PC-9 (cell line): ENCODE measurements at regions not wholly inside any gene's neighbourhood (a gene's known extent, or its start where the extent isn't known, plus 50 kb on each side); places are given as distances from the start of the nearest gene placed in this dataset.

Experiments used
- CTCF ChIP-seq: fragments of 200-600 bp; sonication (generic); conservative IDR thresholded peaks from 2 replicates; pipeline ENCODE4 v1.6.1; 2017; ENCODE audit warnings: mixed run types, antibody characterized with exemption, mild to moderate bottlenecking, moderate library complexity
- EZH2 ChIP-seq: fragments of 200-600 bp; sonication (generic); IDR thresholded peaks from 2 replicates; pipeline ENCODE4 v1.8.0; 2017; ENCODE audit warnings: antibody characterized with exemption, low read depth

- TF ChIP-seq EZH2 (no peak), CTCF (no peak)
Measured at GRCh38 chr9:21559402-21560280, 77.5 kb upstream of the IFNE start.
